Smooth muscle cell (in vitro differentiated cells): ENCODE measurements at regions not wholly inside any gene's neighbourhood (a gene's known extent, or its start where the extent isn't known, plus 50 kb on each side); places are given as distances from the start of the nearest gene placed in this dataset.

Source experiments
- DNase-seq: peaks from one replicate; lab custom pipeline; 2025; ENCODE audit not compliant: unreplicated experiment; lab: John Stamatoyannopoulos, UW
- H2AFZ ChIP-seq: fragments of 200-600 bp; sonication (generic); 2 replicates; pipeline ENCODE4 v1.6.0; 2016; ENCODE audit warnings: antibody characterized with exemption, low read depth, mild to moderate bottlenecking
- H3F3A ChIP-seq: fragments of 200-600 bp; sonication (generic); 2 replicates; pipeline ENCODE4 v1.6.0; 2017; ENCODE audit warnings: antibody characterized with exemption, low read depth
- H3K27ac ChIP-seq: fragments of 200-600 bp; sonication (generic); 2 replicates; pipeline ENCODE4 v1.5.1; 2016; ENCODE audit warnings: low read depth, mild to moderate bottlenecking
- H3K27me3 ChIP-seq: fragments of 200-600 bp; sonication (generic); 2 replicates; pipeline ENCODE4 v1.6.1; 2016; ENCODE audit warnings: low read depth, mild to moderate bottlenecking
- H3K36me3 ChIP-seq: fragments of 200-600 bp; sonication (generic); 2 replicates; pipeline ENCODE4 v1.5.1; 2016; ENCODE audit warnings: low read depth
- H3K4me1 ChIP-seq: fragments of 200-600 bp; sonication (generic); 2 replicates; pipeline ENCODE4 v1.5.1; 2016; ENCODE audit warnings: low read depth
- H3K4me2 ChIP-seq: fragments of 200-600 bp; sonication (generic); 2 replicates; pipeline ENCODE4 v1.6.0; 2016; ENCODE audit warnings: mild to moderate bottlenecking
- H3K4me3 ChIP-seq: fragments of 200-600 bp; sonication (generic); 2 replicates; pipeline ENCODE4 v1.5.1; 2016; ENCODE audit warnings: mild to moderate bottlenecking
- H3K79me2 ChIP-seq: fragments of 200-600 bp; sonication (generic); 2 replicates; pipeline ENCODE4 v1.6.0; 2016; ENCODE audit warnings: low read depth, mild to moderate bottlenecking
- H3K9ac ChIP-seq: fragments of 200-600 bp; sonication (generic); 2 replicates; pipeline ENCODE4 v1.6.0; 2016; ENCODE audit warnings: low read depth
- H3K9me3 ChIP-seq: fragments of 200-600 bp; sonication (generic); replicated peaks from 2 replicates; pipeline ENCODE4 v1.5.1; 2016; ENCODE audit warnings: low read depth
- H4K20me1 ChIP-seq: fragments of 200-600 bp; sonication (generic); 2 replicates; pipeline ENCODE4 v1.6.0; 2016; ENCODE audit warnings: low read depth
- WGBS: methylation state at CpG from one replicate; pipeline ENCODE4 v1.1.7; 2016; ENCODE audit warnings: low lambda C conversion rate; 5-methylcytosine and 5-hydroxymethylcytosine counted together
- TF ChIP-seq, protein P1 (sequence below): fragments of 200-600 bp; sonication (generic); IDR thresholded peaks from 2 replicates; pipeline ENCODE4 v1.5.1; 2017; ENCODE audit warnings: borderline replicate concordance, mild to moderate bottlenecking, antibody characterized with exemption; ENCODE audit not compliant: insufficient read depth, poor library complexity, severe bottlenecking

DNA sequence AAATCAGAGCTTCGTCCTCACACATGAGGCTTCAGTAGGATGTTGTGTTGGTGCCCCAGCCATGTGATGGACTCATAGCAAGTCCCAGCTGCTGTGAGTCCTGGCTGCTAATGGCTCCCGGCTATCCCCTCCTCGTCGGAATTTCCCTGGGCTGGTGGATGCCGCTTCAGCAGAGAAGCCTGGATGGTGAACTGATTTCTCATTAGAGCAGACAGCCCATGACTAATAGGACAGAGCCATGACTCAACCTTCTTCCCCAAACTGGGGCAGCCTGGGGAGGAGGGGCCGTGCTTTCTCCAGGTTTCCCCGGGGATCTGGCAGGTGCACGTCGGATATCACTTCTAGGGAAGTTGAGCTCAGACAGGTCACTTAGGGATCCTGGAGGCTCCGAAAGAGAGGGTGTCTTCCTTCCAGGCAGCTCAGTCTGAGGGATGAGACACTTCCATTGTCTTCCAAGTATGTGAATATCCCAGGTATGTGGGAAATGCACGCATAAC lies 112.7 kb downstream of the ASMT start:
- H4K20me1 ChIP-seq = no peaks in the 10 kb centered on the region
- TF ChIP-seq, protein P1, sequence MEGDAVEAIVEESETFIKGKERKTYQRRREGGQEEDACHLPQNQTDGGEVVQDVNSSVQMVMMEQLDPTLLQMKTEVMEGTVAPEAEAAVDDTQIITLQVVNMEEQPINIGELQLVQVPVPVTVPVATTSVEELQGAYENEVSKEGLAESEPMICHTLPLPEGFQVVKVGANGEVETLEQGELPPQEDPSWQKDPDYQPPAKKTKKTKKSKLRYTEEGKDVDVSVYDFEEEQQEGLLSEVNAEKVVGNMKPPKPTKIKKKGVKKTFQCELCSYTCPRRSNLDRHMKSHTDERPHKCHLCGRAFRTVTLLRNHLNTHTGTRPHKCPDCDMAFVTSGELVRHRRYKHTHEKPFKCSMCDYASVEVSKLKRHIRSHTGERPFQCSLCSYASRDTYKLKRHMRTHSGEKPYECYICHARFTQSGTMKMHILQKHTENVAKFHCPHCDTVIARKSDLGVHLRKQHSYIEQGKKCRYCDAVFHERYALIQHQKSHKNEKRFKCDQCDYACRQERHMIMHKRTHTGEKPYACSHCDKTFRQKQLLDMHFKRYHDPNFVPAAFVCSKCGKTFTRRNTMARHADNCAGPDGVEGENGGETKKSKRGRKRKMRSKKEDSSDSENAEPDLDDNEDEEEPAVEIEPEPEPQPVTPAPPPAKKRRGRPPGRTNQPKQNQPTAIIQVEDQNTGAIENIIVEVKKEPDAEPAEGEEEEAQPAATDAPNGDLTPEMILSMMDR = no peak
- no peak overlapping the region for H3K4me3 ChIP-seq
- H3K9me3 ChIP-seq = no peaks in the 10 kb centered on the region
- H2AFZ ChIP-seq = no peak overlapping the region
- H3K27me3 ChIP-seq = no peaks in the 10 kb centered on the region
- H3K79me2 ChIP-seq = no peaks in the 10 kb centered on the region
- H3K27ac ChIP-seq = peak overlapping the region; percentile 71
- H3K4me2 ChIP-seq = no peak overlapping the region
- H3F3A ChIP-seq = no peaks in the 10 kb centered on the region
- DNase-seq = no peak
- no peaks in the 10 kb centered on the region for H3K36me3 ChIP-seq
- no peak overlapping the region for H3K9ac ChIP-seq
- no peaks in the 10 kb centered on the region for H3K4me1 ChIP-seq
- WGBS = 30% methylated on average over 11 of the region's 11 CpGs

DNA sequence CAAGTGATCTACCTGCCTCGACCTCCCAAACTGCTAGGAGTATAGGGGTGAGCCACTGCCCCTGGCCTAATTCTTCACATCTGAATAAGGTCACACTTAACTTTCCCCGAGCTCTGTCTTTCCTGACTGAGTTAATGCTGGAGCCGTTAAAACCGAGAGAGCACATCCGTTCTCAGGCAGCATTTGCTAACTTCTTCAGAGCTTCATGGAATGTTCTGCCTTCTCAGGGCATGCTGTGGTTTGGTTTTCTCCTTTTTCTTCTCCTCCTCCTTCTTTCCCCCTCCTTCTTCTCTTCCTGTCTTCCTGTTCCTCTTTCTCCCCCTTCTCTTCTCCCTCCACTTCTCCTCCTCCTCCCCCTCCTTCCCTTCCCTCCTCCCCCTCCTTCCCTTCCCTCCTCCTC lies 119.9 kb downstream of the ASMT start:
- Histone ChIP-seq H3K9me3 (no peaks in the 10 kb centered on the region), H3K27ac (no peak overlapping the region), H3K9ac (no peak overlapping the region), H3K36me3 (no peaks in the 10 kb centered on the region), H3K79me2 (no peaks in the 10 kb centered on the region), H3K4me2 (no peak overlapping the region), H2AFZ (no peak overlapping the region), H4K20me1 (no peaks in the 10 kb centered on the region), H3K4me3 (no peak overlapping the region), H3F3A (no peaks in the 10 kb centered on the region), H3K4me1 (no peaks in the 10 kb centered on the region), H3K27me3 (no peaks in the 10 kb centered on the region)
- TF ChIP-seq, protein P1 = no peak
- 81% methylated on average over 5 of the region's 5 CpGs for WGBS
- no peak for DNase-seq

DNA sequence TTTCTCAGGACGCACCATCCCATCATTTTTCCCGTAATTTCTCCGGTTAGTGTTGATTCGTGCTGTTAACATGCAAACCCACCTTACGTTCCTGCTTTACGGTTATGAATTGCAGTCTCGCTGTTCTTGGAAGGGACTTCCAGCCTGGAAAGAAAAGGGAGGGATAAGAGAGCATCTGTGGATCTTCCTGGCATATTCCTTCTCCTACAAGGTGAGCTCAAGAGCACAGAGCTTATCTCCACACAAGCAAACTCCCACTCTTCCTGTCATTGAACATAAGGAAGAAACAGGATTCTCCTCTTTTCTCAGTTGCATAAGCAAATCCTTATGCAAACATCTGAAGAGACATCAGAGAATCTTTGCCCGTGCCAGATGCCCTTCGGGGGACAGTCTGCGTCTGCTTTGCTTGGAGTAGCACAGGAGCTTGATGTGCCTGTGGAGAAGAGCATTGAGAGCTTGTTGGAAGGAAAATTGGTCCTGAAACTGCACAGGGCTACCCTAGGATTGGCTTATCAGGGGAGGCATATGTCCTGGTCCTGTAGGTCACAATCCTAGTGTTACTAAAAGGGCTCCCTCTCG lies 127.0 kb downstream of the ASMT start:
- Histone ChIP-seq H3K79me2 (no peaks in the 10 kb centered on the region), H4K20me1 (no peaks in the 10 kb centered on the region)
- WGBS = 87% methylated on average over 11 of the region's 11 CpGs

More for the DNA sequence above, 127.0 kb downstream of the ASMT start:
- no peaks in the 10 kb centered on the region for H3K4me1 ChIP-seq
- H3K27ac ChIP-seq = no peak overlapping the region
- DNase-seq = no peak
- no peak overlapping the region for H3K9ac ChIP-seq
- TF ChIP-seq, protein P1 = no peak
- H2AFZ ChIP-seq = no peak overlapping the region
- H3K4me3 ChIP-seq = no peak overlapping the region
- no peaks in the 10 kb centered on the region for H3F3A ChIP-seq
- no peaks in the 10 kb centered on the region for H3K36me3 ChIP-seq
- H3K9me3 ChIP-seq = no peaks in the 10 kb centered on the region
- H3K4me2 ChIP-seq = no peak overlapping the region
- H3K27me3 ChIP-seq = no peaks in the 10 kb centered on the region
